Tibial artery (tissue), 4 donors: ENCODE measurements at regions not wholly inside any gene's neighbourhood (a gene's known extent, or its start where the extent isn't known, plus 50 kb on each side); places are given as distances from the start of the nearest gene placed in this dataset.

Experiments used
- DNase-seq, 2 donors: peaks; one replicate each; pipeline ENCODE4 v3.0.0-alpha.2; 2019
- H3K27ac ChIP-seq, 2 donors: fragments of 200-600 bp; sonication (generic) in 1 of 2; 1 replicate in 1 of 2; 2 replicates in 1 of 2; pipeline ENCODE4 v1.5.1; 2018 to 2019; ENCODE audit warnings: mild to moderate bottlenecking in 1 of 2
- H3K27me3 ChIP-seq, 2 donors: fragments of 200-600 bp; sonication (generic) in 1 of 2; one replicate each; pipeline versions ENCODE4 v1.5.1 to v1.6.0; 2016 to 2019
- H3K36me3 ChIP-seq, 3 donors: fragments of 200-600 bp; sonication (generic) in 2 of 3; one replicate each; pipeline ENCODE4 v1.5.1; 2016 to 2019; ENCODE audit warnings: mild to moderate bottlenecking in 2 of 3
- H3K4me1 ChIP-seq, 4 donors: fragments of 200-600 bp; sonication (generic) in 2 of 4; 1 replicate in 3 of 4; 2 replicates in 1 of 4; pipeline ENCODE4 v1.5.1; 2016 to 2019
- H3K4me3 ChIP-seq, 2 donors: fragments of 200-600 bp; sonication (generic) in 1 of 2; 1 replicate in 1 of 2; 2 replicates in 1 of 2; pipeline ENCODE4 v1.5.1; 2018 to 2019; ENCODE audit warnings: mild to moderate bottlenecking in 2 of 2
- H3K9me3 ChIP-seq, 3 donors: fragments of 200-600 bp; sonication (generic) in 1 of 3; one replicate each; pipeline ENCODE4 v1.5.1; 2016 to 2019
- CTCF ChIP-seq, 2 experiments: fragments of 200-600 bp in 1 of 2; fragments of 450-650 bp in 1 of 2; IDR thresholded peaks; one replicate each; pipeline ENCODE4 v1.5.1; 2017 to 2019; ENCODE audit warnings: antibody characterized with exemption in 2 of 2, mild to moderate bottlenecking in 1 of 2, moderate library complexity in 1 of 2
- intact Hi-C: fragments of 100-400 bp; cut with DNase I; formaldehyde crosslinking; loops from one replicate; pipeline ENCODE4 v1.15.0; 2023; ENCODE audit warnings: low total_unique reads

GRCh38 chr4:177957596-177958360, 515.5 kb upstream of the AGA start:
- intact Hi-C loops = no loop called here
- DNase-seq = no peak
- no peak overlapping the region for H3K27ac ChIP-seq
- H3K4me1 ChIP-seq = no peaks in the 10 kb centered on the region
- no peaks in the 10 kb centered on the region for H3K36me3 ChIP-seq
- H3K9me3 ChIP-seq = no peaks in the 10 kb centered on the region
- TF ChIP-seq CTCF (IDR thresholded peaks at IDR 0.05) = no peak
- no peak overlapping the region for H3K4me3 ChIP-seq
- H3K27me3 ChIP-seq = no peaks in the 10 kb centered on the region

GRCh38 chr4:177960566-177960965, 518.3 kb upstream of the AGA start:
- Histone ChIP-seq H3K27me3 (no peaks in the 10 kb centered on the region), H3K4me1 (no peaks in the 10 kb centered on the region), H3K36me3 (no peaks in the 10 kb centered on the region), H3K27ac (no peak overlapping the region), H3K4me3 (no peak overlapping the region), H3K9me3 (no peaks in the 10 kb centered on the region)
- intact Hi-C loops = no loop called here
- no peak for DNase-seq
- no peak for TF ChIP-seq CTCF (IDR thresholded peaks at IDR 0.05)

- Histone ChIP-seq H3K9me3 (no peaks in the 10 kb centered on the region), H3K27me3 (no peaks in the 10 kb centered on the region), H3K4me3 (no peak overlapping the region), H3K27ac (no peak overlapping the region), H3K4me1 (no peaks in the 10 kb centered on the region), H3K36me3 (no peaks in the 10 kb centered on the region)
- DNase-seq = no peak
- TF ChIP-seq CTCF (IDR thresholded peaks at IDR 0.05) = no peak
- intact Hi-C loops = no loop called here
Observed at GRCh38 chr4:177961761-177962380, 519.6 kb upstream of the AGA start.

- intact Hi-C loops = no loop called here
- Histone ChIP-seq H3K9me3 (no peaks in the 10 kb centered on the region), H3K4me1 (no peaks in the 10 kb centered on the region), H3K27ac (no peak overlapping the region), H3K36me3 (no peaks in the 10 kb centered on the region), H3K4me3 (no peak overlapping the region), H3K27me3 (no peaks in the 10 kb centered on the region)
- DNase-seq = no peak
- TF ChIP-seq CTCF (IDR thresholded peaks at IDR 0.05) = no peak
Observed at GRCh38 chr4:177964061-177964460, 521.8 kb upstream of the AGA start.

GRCh38 chr4:177964693-177965168, 522.5 kb upstream of the AGA start:
- no peak for TF ChIP-seq CTCF (IDR thresholded peaks at IDR 0.05)
- intact Hi-C loops = no loop called here
- no peak overlapping the region for H3K27ac ChIP-seq
- no peaks in the 10 kb centered on the region for H3K4me1 ChIP-seq
- no peaks in the 10 kb centered on the region for H3K9me3 ChIP-seq
- H3K27me3 ChIP-seq = no peaks in the 10 kb centered on the region
- no peak overlapping the region for H3K4me3 ChIP-seq
- H3K36me3 ChIP-seq = no peaks in the 10 kb centered on the region
- DNase-seq = no peak
